Neural cell (in vitro differentiated cells): ENCODE measurements at regions not wholly inside any gene's neighbourhood (a gene's known extent, or its start where the extent isn't known, plus 50 kb on each side); places are given as distances from the start of the nearest gene placed in this dataset.

ENCODE experiments used
- H2AFZ ChIP-seq: fragments of 200-600, 300-800 bp; sonication (generic), shearing (Covaris generic); 2 replicates; pipeline ENCODE4 v1.6.0; 2014; ENCODE audit warnings: low read depth, mild to moderate bottlenecking, antibody characterized with exemption, low read length, moderate library complexity
- H3F3A ChIP-seq: fragments of 200-600 bp; shearing (Covaris generic); 2 replicates; pipeline ENCODE4 v1.6.1; 2016; ENCODE audit warnings: mild to moderate bottlenecking, moderate library complexity, mixed read lengths, antibody characterized with exemption, low read length; ENCODE audit not compliant: insufficient read depth, poor library complexity, severe bottlenecking
- H3K27ac ChIP-seq: fragments of 200-600, 300-800 bp; sonication (generic), shearing (Covaris generic); 2 replicates; pipeline ENCODE4 v1.5.1; 2014; ENCODE audit warnings: mild to moderate bottlenecking, low read length, moderate library complexity
- H3K27me3 ChIP-seq: fragments of 300-800, 200-600 bp; sonication (generic), shearing (Covaris generic); 2 replicates; pipeline ENCODE4 v1.6.0; 2014; ENCODE audit warnings: mild to moderate bottlenecking, low read depth, low read length, moderate library complexity; ENCODE audit not compliant: insufficient read depth
- H3K36me3 ChIP-seq: fragments of 300-800, 200-600 bp; sonication (generic), shearing (Covaris generic); 2 replicates; pipeline ENCODE4 v1.5.1; 2014; ENCODE audit warnings: mild to moderate bottlenecking, antibody characterized with exemption, low read length, moderate library complexity; ENCODE audit not compliant: insufficient read depth
- H3K4me2 ChIP-seq: fragments of 300-800, 200-600 bp; sonication (generic), shearing (Covaris generic); 2 replicates; pipeline ENCODE4 v1.6.0; 2014; ENCODE audit warnings: mild to moderate bottlenecking, low read length
- H3K4me3 ChIP-seq: fragments of 300-800, 200-600 bp; sonication (generic), shearing (Covaris generic); 2 replicates; pipeline ENCODE4 v1.5.1; 2014; ENCODE audit warnings: mild to moderate bottlenecking, low read length, moderate library complexity
- H3K79me2 ChIP-seq: fragments of 200-600 bp; shearing (Covaris generic); replicated peaks from 2 replicates; pipeline ENCODE4 v1.6.0; 2014; ENCODE audit warnings: mild to moderate bottlenecking, low read length, moderate library complexity; ENCODE audit not compliant: insufficient read depth
- H3K9ac ChIP-seq: fragments of 300-800, 200-600 bp; sonication (generic), shearing (Covaris generic); 2 replicates; pipeline ENCODE4 v1.6.1; 2016; ENCODE audit warnings: mild to moderate bottlenecking, low read length, mixed read lengths
- H3K9me2 ChIP-seq: fragments of 200-600 bp; shearing (Covaris generic); 2 replicates; pipeline ENCODE4 v1.6.1; 2016; ENCODE audit warnings: mild to moderate bottlenecking, low read length, mixed read lengths; ENCODE audit not compliant: insufficient read depth
- H3K9me3 ChIP-seq: fragments of 200-600, 300-800 bp; sonication (generic), shearing (Covaris generic); 2 replicates; pipeline ENCODE4 v1.6.1; 2016; ENCODE audit warnings: mild to moderate bottlenecking, mixed run types, low read length, moderate library complexity, mixed read lengths
- H4K20me1 ChIP-seq: fragments of 200-600 bp; shearing (Covaris generic); 2 replicates; pipeline ENCODE4 v1.6.1; 2016; ENCODE audit warnings: mild to moderate bottlenecking, mixed run types; ENCODE audit not compliant: insufficient read depth
- EP300 ChIP-seq: fragments of 450-650 bp; conservative IDR thresholded peaks from 2 replicates; pipeline ENCODE4 v1.6.1; 2014; ENCODE audit warnings: antibody characterized with exemption, mild to moderate bottlenecking, moderate library complexity; ENCODE audit not compliant: poor library complexity, severe bottlenecking
- EZH2 ChIP-seq: fragments of 200-600, 300-800 bp; shearing (Covaris generic), sonication (generic); IDR thresholded peaks from 2 replicates; pipeline ENCODE4 v1.6.1; 2014; ENCODE audit warnings: antibody characterized with exemption, low read length, borderline replicate concordance, mild to moderate bottlenecking; ENCODE audit not compliant: insufficient read depth, poor library complexity, severe bottlenecking
- MXI1 ChIP-seq: fragments of 450-650 bp; conservative IDR thresholded peaks from 2 replicates; pipeline ENCODE4 v1.6.1; 2014; ENCODE audit warnings: antibody characterized with exemption, mild to moderate bottlenecking; ENCODE audit not compliant: poor library complexity, severe bottlenecking
- POLR2AphosphoS5 ChIP-seq: IDR thresholded peaks from 2 replicates; pipeline ENCODE4 v1.6.1; 2012
- RAD21 ChIP-seq: fragments of 450-650 bp; conservative IDR thresholded peaks from 2 replicates; pipeline ENCODE4 v1.6.1; 2014; ENCODE audit warnings: antibody characterized with exemption, mild to moderate bottlenecking, moderate library complexity
- REST ChIP-seq: IDR thresholded peaks from 2 replicates; pipeline ENCODE4 v1.6.1; 2012; ENCODE audit warnings: borderline replicate concordance
- SMC3 ChIP-seq: fragments of 450-650 bp; conservative IDR thresholded peaks from 2 replicates; pipeline ENCODE4 v1.6.1; 2014; ENCODE audit warnings: antibody characterized with exemption, mild to moderate bottlenecking, moderate library complexity; ENCODE audit not compliant: poor library complexity
- TAF1 ChIP-seq: IDR thresholded peaks from 2 replicates; pipeline ENCODE4 v1.6.1; 2012; ENCODE audit warnings: low read depth
- TF ChIP-seq, protein P1 (sequence below): fragments of 450-650 bp; IDR thresholded peaks from 2 replicates; pipeline ENCODE4 v1.5.1; 2014; ENCODE audit warnings: antibody characterized with exemption, mild to moderate bottlenecking, moderate library complexity; ENCODE audit not compliant: poor library complexity, severe bottlenecking

DNA sequence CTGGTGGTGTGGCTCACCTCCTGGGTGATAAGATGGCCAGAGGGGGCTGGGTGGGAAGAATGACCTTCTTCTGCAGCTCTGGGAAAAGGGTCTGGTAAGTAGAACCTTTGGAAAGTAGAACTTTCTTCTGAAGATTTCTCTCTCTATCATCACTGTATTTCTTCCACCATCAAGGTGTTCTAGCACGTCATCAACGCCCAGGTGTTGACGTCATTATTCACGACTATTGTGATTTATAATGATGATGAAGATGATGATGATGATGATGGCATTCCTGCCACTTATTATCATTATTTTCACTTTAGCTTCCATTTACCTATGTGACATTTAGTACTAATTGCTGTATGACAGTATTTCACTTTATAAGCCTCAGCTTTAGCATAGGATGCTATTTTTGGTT is 525.6 kb upstream of the ADARB2 start:
- Histone ChIP-seq H3K9ac (no peak overlapping the region), H3K9me3 (no peaks in the 10 kb centered on the region), H3K9me2 (no peaks in the 10 kb centered on the region), H3K79me2 (no peaks in the 10 kb centered on the region), H3K36me3 (no peaks in the 10 kb centered on the region), H3K27me3 (no peaks in the 10 kb centered on the region), H3K4me2 (no peak overlapping the region), H2AFZ (no peak overlapping the region), H3K27ac (no peak overlapping the region), H4K20me1 (no peaks in the 10 kb centered on the region), H3K4me3 (no peak overlapping the region), H3F3A (no peaks in the 10 kb centered on the region)
- no peak for TF ChIP-seq RAD21
- TF ChIP-seq, protein P1, sequence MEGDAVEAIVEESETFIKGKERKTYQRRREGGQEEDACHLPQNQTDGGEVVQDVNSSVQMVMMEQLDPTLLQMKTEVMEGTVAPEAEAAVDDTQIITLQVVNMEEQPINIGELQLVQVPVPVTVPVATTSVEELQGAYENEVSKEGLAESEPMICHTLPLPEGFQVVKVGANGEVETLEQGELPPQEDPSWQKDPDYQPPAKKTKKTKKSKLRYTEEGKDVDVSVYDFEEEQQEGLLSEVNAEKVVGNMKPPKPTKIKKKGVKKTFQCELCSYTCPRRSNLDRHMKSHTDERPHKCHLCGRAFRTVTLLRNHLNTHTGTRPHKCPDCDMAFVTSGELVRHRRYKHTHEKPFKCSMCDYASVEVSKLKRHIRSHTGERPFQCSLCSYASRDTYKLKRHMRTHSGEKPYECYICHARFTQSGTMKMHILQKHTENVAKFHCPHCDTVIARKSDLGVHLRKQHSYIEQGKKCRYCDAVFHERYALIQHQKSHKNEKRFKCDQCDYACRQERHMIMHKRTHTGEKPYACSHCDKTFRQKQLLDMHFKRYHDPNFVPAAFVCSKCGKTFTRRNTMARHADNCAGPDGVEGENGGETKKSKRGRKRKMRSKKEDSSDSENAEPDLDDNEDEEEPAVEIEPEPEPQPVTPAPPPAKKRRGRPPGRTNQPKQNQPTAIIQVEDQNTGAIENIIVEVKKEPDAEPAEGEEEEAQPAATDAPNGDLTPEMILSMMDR: no peak
- no peak for TF ChIP-seq MXI1
- TF ChIP-seq TAF1: no peak
- TF ChIP-seq POLR2AphosphoS5: no peak
- no peak for TF ChIP-seq SMC3
- no peak for TF ChIP-seq REST

GRCh38 chr10:2262333-2262732 is 525.0 kb upstream of the ADARB2 start:
- Histone ChIP-seq H3K27ac (no peak overlapping the region), H3K9me3 (no peaks in the 10 kb centered on the region), H3K36me3 (no peaks in the 10 kb centered on the region), H3K9me2 (no peaks in the 10 kb centered on the region), H2AFZ (no peak overlapping the region), H3K4me3 (no peak overlapping the region), H3K4me2 (no peak overlapping the region), H3K9ac (no peak overlapping the region), H3K79me2 (no peaks in the 10 kb centered on the region), H3K27me3 (no peaks in the 10 kb centered on the region), H3F3A (no peaks in the 10 kb centered on the region), H4K20me1 (no peaks in the 10 kb centered on the region)
- TF ChIP-seq EZH2 (no peak), TAF1 (no peak), RAD21 (no peak), MXI1 (no peak), SMC3 (no peak), POLR2AphosphoS5 (no peak), REST (no peak), EP300 (no peak)
- TF ChIP-seq, protein P1: no peak
